Lung (tissue), 11 donors: ENCODE measurements at regions not wholly inside any gene's neighbourhood (a gene's known extent, or its start where the extent isn't known, plus 50 kb on each side); places are given as distances from the start of the nearest gene placed in this dataset.

Source experiments
- ATAC-seq: fragments of 200-7000 bp; cut with Tn5 transposase; one replicate; pipeline ENCODE4 v1.9.1; 2020; ENCODE audit warnings: moderate number of reproducible peaks; ENCODE audit not compliant: insufficient read depth, low FRiP score
- DNase-seq, 3 donors: peaks; one replicate each; pipeline ENCODE4 v3.0.0-alpha.2; 2013 to 2017
- H3K27ac ChIP-seq, 2 donors: one replicate each; pipeline ENCODE4 v1.5.1; 2013; ENCODE audit warnings: mild to moderate bottlenecking in 2 of 2, moderate library complexity in 2 of 2, control low read depth in 1 of 2, inconsistent platforms in 1 of 2, low read depth in 1 of 2, low read length in 1 of 2
- H3K27me3 ChIP-seq, 3 donors: one replicate each; pipeline ENCODE4 v1.5.1; 2013; ENCODE audit warnings: low read length in 2 of 3; ENCODE audit not compliant: control insufficient read depth in 3 of 3, insufficient read depth in 3 of 3
- H3K36me3 ChIP-seq, 4 donors: one replicate each; pipeline ENCODE4 v1.5.1; 2013; ENCODE audit warnings: low read length in 4 of 4, mild to moderate bottlenecking in 1 of 4, moderate library complexity in 1 of 4; ENCODE audit not compliant: control insufficient read depth in 4 of 4, insufficient read depth in 4 of 4
- H3K4me1 ChIP-seq, 5 donors: one replicate each; pipeline ENCODE4 v1.5.1; 2013; ENCODE audit warnings: low read length in 5 of 5, mild to moderate bottlenecking in 2 of 5, moderate library complexity in 1 of 5; ENCODE audit not compliant: control insufficient read depth in 5 of 5, insufficient read depth in 5 of 5
- H3K4me3 ChIP-seq: one replicate; pipeline ENCODE4 v1.5.1; 2013; ENCODE audit warnings: mild to moderate bottlenecking, control low read depth, moderate library complexity
- H3K9ac ChIP-seq, 2 donors: one replicate each; pipeline ENCODE4 v1.5.1; 2013; ENCODE audit warnings: low read length in 2 of 2, control low read depth in 1 of 2; ENCODE audit not compliant: insufficient read depth in 1 of 2
- H3K9me3 ChIP-seq, 4 donors: one replicate each; pipeline ENCODE4 v1.5.1; 2013; ENCODE audit warnings: low read length in 3 of 4, mild to moderate bottlenecking in 1 of 4, moderate library complexity in 1 of 4; ENCODE audit not compliant: control insufficient read depth in 4 of 4, insufficient read depth in 3 of 4
- WGBS, 2 donors: extraction: QIAGEN DNeasy Blood & Tissue Kit; methylation state at CpG; one replicate each; pipeline ENCODE4 v1.1.7; 2013; 5-methylcytosine and 5-hydroxymethylcytosine counted together
- TF ChIP-seq, protein P1 (sequence below): IDR thresholded peaks from 2 replicates; pipeline ENCODE4 v1.5.1; 2012; ENCODE audit warnings: mild to moderate bottlenecking; ENCODE audit errors: control extremely low read depth, extremely low read depth
- donor health status: control.
- donor health status: control.
- donor health status: Bipolar disorder and iron deficiency.
- donor health status: healthy.
- donor health status: DM: yes; HTN: yes; CAD: no.

DNA sequence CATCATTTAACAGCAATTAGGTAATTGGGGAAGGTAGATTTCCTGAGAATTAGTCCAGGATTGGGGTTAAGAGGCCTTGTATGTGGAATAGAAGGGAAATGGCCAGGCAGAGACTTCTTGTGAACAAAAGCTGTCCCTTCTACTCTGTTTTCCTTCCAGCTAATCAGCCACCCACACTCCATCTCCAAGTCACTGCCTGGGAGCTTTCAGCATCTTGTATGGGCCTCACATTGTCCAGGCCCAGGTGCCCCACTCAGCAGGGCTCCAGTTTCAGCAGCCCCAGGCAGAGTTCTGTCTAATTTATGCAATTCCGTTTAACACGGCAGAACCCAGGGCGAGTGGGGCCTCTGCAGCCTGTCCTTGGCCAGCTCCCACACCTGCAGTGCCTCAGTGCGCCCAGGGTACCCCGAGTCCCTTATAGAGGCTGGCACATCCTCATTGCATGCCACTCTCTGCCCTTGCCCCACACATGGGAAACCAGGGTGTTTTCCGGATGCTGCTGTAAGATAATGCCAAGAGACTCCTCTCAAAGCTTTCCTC is 113.0 kb downstream of the EDN3 start:
- H3K9ac ChIP-seq: no peak overlapping the region
- ATAC-seq: no peak
- WGBS, 2 donors: 89 to 91% methylated on average over 6 of the region's 6 CpGs
- peaks cover 0 to 3% (median 0%) of the 10 kb centered on the region in 3 donors for H3K27me3 ChIP-seq
- peaks cover 0 to 5% (median 0%) of the 10 kb centered on the region in 5 donors for H3K4me1 ChIP-seq
- H3K9me3 ChIP-seq: peaks cover 0 to 5% (median 0%) of the 10 kb centered on the region in 4 donors
- no peak overlapping the region for H3K27ac ChIP-seq
- H3K36me3 ChIP-seq: no peaks in the 10 kb centered on the region
- TF ChIP-seq, protein P1, sequence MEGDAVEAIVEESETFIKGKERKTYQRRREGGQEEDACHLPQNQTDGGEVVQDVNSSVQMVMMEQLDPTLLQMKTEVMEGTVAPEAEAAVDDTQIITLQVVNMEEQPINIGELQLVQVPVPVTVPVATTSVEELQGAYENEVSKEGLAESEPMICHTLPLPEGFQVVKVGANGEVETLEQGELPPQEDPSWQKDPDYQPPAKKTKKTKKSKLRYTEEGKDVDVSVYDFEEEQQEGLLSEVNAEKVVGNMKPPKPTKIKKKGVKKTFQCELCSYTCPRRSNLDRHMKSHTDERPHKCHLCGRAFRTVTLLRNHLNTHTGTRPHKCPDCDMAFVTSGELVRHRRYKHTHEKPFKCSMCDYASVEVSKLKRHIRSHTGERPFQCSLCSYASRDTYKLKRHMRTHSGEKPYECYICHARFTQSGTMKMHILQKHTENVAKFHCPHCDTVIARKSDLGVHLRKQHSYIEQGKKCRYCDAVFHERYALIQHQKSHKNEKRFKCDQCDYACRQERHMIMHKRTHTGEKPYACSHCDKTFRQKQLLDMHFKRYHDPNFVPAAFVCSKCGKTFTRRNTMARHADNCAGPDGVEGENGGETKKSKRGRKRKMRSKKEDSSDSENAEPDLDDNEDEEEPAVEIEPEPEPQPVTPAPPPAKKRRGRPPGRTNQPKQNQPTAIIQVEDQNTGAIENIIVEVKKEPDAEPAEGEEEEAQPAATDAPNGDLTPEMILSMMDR: no peak
- no peak for DNase-seq
- H3K4me3 ChIP-seq: no peak overlapping the region

DNA sequence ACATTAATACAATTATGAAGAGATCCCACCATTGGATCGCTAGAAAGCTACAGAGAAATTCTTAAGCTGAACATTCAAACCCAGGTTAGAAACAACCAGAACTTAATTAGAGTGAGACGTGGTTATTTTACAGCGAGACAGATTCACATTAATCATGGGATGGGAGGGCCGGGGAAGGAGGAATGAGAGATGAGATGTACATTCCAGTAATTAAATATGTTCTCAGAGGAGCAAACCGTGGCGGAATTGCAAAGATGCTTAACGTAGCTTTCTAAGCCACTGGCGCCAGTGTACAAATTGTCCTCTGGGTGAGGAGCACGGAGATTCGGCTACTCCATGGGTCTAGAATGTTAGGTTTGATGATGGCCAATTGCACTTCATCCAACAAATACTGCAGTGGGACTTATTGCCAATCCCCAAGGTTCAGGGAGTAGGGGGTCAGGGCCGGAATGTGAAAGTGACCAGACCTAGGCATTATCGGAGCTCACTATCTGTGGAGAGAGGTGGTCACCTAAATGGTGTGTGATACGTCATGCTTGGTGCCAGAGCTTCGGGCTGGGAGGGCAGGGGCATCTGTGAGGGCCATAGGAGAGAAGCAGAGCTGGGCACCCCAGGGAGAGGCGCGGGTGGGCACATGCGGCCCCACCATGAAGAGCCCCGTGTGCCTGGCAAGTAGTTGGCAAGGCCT is 114.7 kb downstream of the EDN3 start:
- Histone ChIP-seq H3K27me3 (no peaks in the 10 kb centered on the region), H3K4me3 (no peak overlapping the region), H3K9me3 (peaks cover 0 to 5% (median 0%) of the 10 kb centered on the region in 4 donors), H3K36me3 (no peaks in the 10 kb centered on the region), H3K27ac (no peak overlapping the region), H3K4me1 (peaks cover 0 to 5% (median 0%) of the 10 kb centered on the region in 5 donors), H3K9ac (no peak overlapping the region)
- DNase-seq (no peak), ATAC-seq (no peak)
- TF ChIP-seq, protein P1: no peak
- 92 to 96% methylated on average over 18 of the region's 18 CpGs for WGBS, 2 donors

DNA sequence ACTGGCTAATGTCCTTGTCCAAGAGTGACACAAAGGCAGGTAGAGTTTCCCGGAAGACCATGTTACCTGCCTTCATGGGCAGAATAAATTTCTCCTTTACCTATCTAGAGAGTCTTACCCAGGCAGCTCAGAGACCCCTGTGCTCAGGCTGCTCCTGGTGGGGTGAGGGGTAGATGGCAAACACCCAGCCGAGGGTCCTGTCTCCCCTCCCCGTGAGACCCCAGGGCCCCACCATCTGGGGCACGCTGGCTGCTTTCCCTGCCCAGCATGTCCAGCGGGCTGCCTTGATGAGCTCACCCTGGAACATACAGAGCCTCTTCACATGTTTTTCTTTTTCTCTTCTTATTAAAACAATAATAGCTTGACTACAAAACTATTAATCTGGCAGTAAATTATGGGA is 116.5 kb downstream of the EDN3 start:
- TF ChIP-seq, protein P1: no peak
- no peak overlapping the region for H3K4me3 ChIP-seq
- H3K4me1 ChIP-seq: peaks cover 0 to 5% (median 0%) of the 10 kb centered on the region in 5 donors
- no peak overlapping the region for H3K27ac ChIP-seq
- ATAC-seq (no peak), DNase-seq (no peak)
- WGBS, 2 donors: 90 to 92% methylated on average over 5 of the region's 5 CpGs
- H3K9ac ChIP-seq: no peak overlapping the region
- H3K9me3 ChIP-seq: peaks cover 0 to 5% (median 0%) of the 10 kb centered on the region in 4 donors
- H3K36me3 ChIP-seq: no peaks in the 10 kb centered on the region
- no peaks in the 10 kb centered on the region for H3K27me3 ChIP-seq
